Activated CD8-positive, alpha-beta T cell treated with anti-CD3 and anti-CD28 coated beads for 36 hours (primary cell): ENCODE measurements at regions not wholly inside any gene's neighbourhood (a gene's known extent, or its start where the extent isn't known, plus 50 kb on each side); places are given as distances from the start of the nearest gene placed in this dataset.

Experiments used
- ATAC-seq: fragments of 200-7000 bp; cut with Tn5 transposase; one replicate; pipeline ENCODE4 v1.10.0; 2021; ENCODE audit warnings: mild to moderate bottlenecking, moderate library complexity
- CTCF ChIA-PET: fragments of 350-600 bp; sonication (Branson Sonifier 250); formaldehyde crosslinking; loops from one replicate; lab custom pipeline; 2021; ENCODE audit warnings: antibody characterized with exemption; lab: Charles Lee
- POLR2A ChIA-PET: fragments of 350-600 bp; sonication (Branson Sonifier 250); formaldehyde crosslinking; loops from one replicate; lab custom pipeline; 2021; ENCODE audit warnings: antibody characterized with exemption; lab: Charles Lee
- DNase-seq: peaks from one replicate; pipeline ENCODE4 v3.0.0-alpha.2; 2020
- H3K27ac Mint-ChIP-seq: one replicate; pipeline ENCODE4 v1.8.0; 2021; ENCODE audit warnings: mild to moderate bottlenecking, mixed read lengths
- H3K27me3 Mint-ChIP-seq: one replicate; pipeline ENCODE4 v1.8.0; 2021; ENCODE audit warnings: mixed read lengths
- H3K36me3 Mint-ChIP-seq: one replicate; pipeline ENCODE4 v1.8.0; 2021; ENCODE audit warnings: low read depth, mixed read lengths
- H3K4me1 Mint-ChIP-seq: one replicate; pipeline ENCODE4 v1.8.0; 2021; ENCODE audit warnings: low read depth, mixed read lengths
- H3K4me3 Mint-ChIP-seq: one replicate; pipeline ENCODE4 v1.8.0; 2021; ENCODE audit warnings: mild to moderate bottlenecking, moderate library complexity, mixed read lengths
- H3K9me3 Mint-ChIP-seq: one replicate; pipeline ENCODE4 v1.8.0; 2021; ENCODE audit warnings: mixed read lengths
- CTCF ChIP-seq: fragments of 200-600 bp; IDR thresholded peaks from one replicate; pipeline ENCODE4 v1.8.0; 2022; ENCODE audit warnings: antibody characterized with exemption, mild to moderate bottlenecking
- intact Hi-C: fragments of 100-400 bp; cut with micrococcal nuclease; formaldehyde crosslinking; loops from one replicate; pipeline ENCODE4 v1.10.0; 2022

GRCh38 chr13:72164811-72165210, 297.8 kb upstream of the DACH1 start:
- DNase-seq = no peak
- POLR2A ChIA-PET = no interaction called here
- CTCF ChIA-PET = no interaction called here
- H3K9me3 Mint-ChIP-seq = no peaks in the 10 kb centered on the region
- no peaks in the 10 kb centered on the region for H3K36me3 Mint-ChIP-seq
- no peak overlapping the region for H3K4me3 Mint-ChIP-seq
- no peaks in the 10 kb centered on the region for H3K4me1 Mint-ChIP-seq
- H3K27me3 Mint-ChIP-seq = no peaks in the 10 kb centered on the region
- ATAC-seq = no peak
- no peak for TF ChIP-seq CTCF
- intact Hi-C loops = no loop called here
- H3K27ac Mint-ChIP-seq = no peak overlapping the region

GRCh38 chr13:72163678-72164077, 296.7 kb upstream of the DACH1 start:
- ChIA-PET POLR2A (no interaction called here), CTCF (no interaction called here)
- Mint-ChIP-seq H3K36me3 (no peaks in the 10 kb centered on the region), H3K27me3 (no peaks in the 10 kb centered on the region), H3K4me1 (no peaks in the 10 kb centered on the region), H3K4me3 (no peak overlapping the region), H3K27ac (no peak overlapping the region), H3K9me3 (no peaks in the 10 kb centered on the region)
- no peak for DNase-seq
- TF ChIP-seq CTCF = no peak
- intact Hi-C loops = no loop called here
- no peak for ATAC-seq

- H3K9me3 Mint-ChIP-seq = peaks cover 2% of the 10 kb centered on the region
- no peak overlapping the region for H3K4me3 Mint-ChIP-seq
- no peak for ATAC-seq
- no peak for DNase-seq
- ChIA-PET CTCF (no interaction called here), POLR2A (no interaction called here)
- no peaks in the 10 kb centered on the region for H3K4me1 Mint-ChIP-seq
- no peaks in the 10 kb centered on the region for H3K27me3 Mint-ChIP-seq
- no peak overlapping the region for H3K27ac Mint-ChIP-seq
- intact Hi-C loops = no loop called here
- no peaks in the 10 kb centered on the region for H3K36me3 Mint-ChIP-seq
- TF ChIP-seq CTCF = no peak
Measured at GRCh38 chr13:72160977-72161376, 294.0 kb upstream of the DACH1 start.

- Mint-ChIP-seq H3K9me3 (peaks cover 3% of the 10 kb centered on the region), H3K27ac (no peak overlapping the region), H3K36me3 (no peaks in the 10 kb centered on the region), H3K27me3 (no peaks in the 10 kb centered on the region), H3K4me3 (no peak overlapping the region), H3K4me1 (no peaks in the 10 kb centered on the region)
- CTCF ChIA-PET = interaction anchor here (0.9 kb wide), 1 partner anchor 15 kb away, joined by 3 read pairs; no protein-coding TSS in a partner anchor
- ATAC-seq = no peak
- intact Hi-C loops = no loop called here
- POLR2A ChIA-PET = no interaction called here
- no peak for TF ChIP-seq CTCF
- no peak for DNase-seq
Measured at GRCh38 chr13:72156760-72157159, 289.8 kb upstream of the DACH1 start.

- DNase-seq (no peak), ATAC-seq (no peak)
- ChIA-PET POLR2A (no interaction called here), CTCF (interaction anchor here (0.6 kb wide), 1 partner anchor 843 kb away, joined by 3 read pairs; no protein-coding TSS in a partner anchor)
- Mint-ChIP-seq H3K9me3 (peaks cover 5% of the 10 kb centered on the region), H3K27me3 (no peaks in the 10 kb centered on the region), H3K4me1 (no peaks in the 10 kb centered on the region), H3K36me3 (no peaks in the 10 kb centered on the region), H3K4me3 (no peak overlapping the region), H3K27ac (no peak overlapping the region)
- no peak for TF ChIP-seq CTCF
- intact Hi-C loops = no loop called here
Measured at GRCh38 chr13:72153272-72153671, 286.3 kb upstream of the DACH1 start.
